ENCODE measurements at regions not wholly inside any gene's neighbourhood (a gene's known extent, or its start where the extent isn't known, plus 50 kb on each side); places are given as distances from the start of the nearest gene placed in this dataset.
"Not testable (repeated sequence)": the region's sequence is repeated elsewhere in the genome, so short reads cannot be mapped to it uniquely, and the experiment has no call there.

- DNase-seq: no peak
Measured at GRCh38 chrX:28408017-28408723, 179.1 kb upstream of the IL1RAPL1 start.

DNA sequence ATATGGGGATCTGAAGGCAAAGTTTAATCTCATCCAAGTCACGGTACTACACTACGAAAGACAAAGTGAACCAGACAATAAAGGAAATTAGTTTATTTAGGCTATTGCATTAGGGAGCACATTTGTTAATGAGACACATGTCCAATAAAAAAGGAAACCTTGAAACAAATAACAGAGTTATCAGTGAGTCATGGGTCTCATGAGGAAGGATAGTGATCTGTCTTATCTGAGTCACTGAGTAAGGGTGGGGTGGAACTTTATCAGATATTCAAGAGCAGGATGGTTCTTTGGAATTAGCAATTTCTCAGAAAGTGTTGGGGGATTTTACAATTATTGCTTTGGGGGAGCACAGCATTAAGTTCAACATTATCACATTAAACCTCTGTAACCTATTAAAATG lies 188.9 kb upstream of the IL1RAPL1 start:
- no peak for DNase-seq

GRCh38 chrX:28391528-28391927 lies 195.7 kb upstream of the IL1RAPL1 start:
- DNase-seq: no peak

DNA sequence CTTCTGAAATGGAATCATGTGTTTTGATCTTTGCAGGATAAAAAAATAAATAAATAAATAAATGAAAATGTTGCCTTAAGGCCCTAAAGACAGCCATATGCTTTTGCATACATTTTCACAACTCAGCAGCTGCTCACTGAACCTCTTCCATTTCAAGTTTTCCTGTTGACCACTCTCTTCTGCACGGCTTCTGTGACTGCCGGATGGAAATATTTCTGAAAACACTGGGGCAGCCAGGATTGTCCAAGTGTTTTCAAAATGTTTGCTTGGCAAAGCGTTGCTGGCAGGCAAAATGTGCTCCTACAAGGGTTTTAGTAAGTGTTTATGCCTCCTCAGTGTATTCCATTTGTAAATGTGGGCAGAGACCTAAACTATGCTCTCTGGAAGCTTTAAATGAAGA lies 208.1 kb upstream of the IL1RAPL1 start:
- DNase-seq: no peak

GRCh38 chrX:28367649-28368048 lies 219.6 kb upstream of the IL1RAPL1 start:
- not testable (repeated sequence) for DNase-seq

GRCh38 chrX:28351801-28352200 lies 235.4 kb upstream of the IL1RAPL1 start:
- DNase-seq: no peak

- DNase-seq: no peak
Measured at GRCh38 chrX:28349888-28350287, 237.4 kb upstream of the IL1RAPL1 start.

DNA sequence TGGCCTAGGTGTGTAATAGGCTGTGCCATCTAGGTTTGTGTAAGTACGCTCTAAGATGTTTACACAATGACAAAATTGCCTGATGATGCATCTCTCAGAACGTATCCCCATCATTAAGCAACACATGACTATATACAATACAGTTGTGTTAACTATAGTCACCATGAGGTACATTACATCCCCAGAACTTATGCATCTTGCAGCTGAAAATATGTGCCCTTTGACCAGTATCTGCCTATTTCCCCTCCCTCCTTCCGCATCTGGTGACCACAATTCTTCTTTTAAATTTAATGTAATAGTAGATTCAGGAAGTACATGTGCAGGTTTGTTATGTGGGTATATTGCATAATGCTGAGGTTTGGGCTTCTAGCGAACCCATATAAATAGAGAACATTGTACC lies 239.8 kb upstream of the IL1RAPL1 start:
- DNase-seq: peak; percentile 43 to 61

GRCh38 chrX:28329156-28329555 lies 258.1 kb upstream of the IL1RAPL1 start:
- DNase-seq: no peak

DNA sequence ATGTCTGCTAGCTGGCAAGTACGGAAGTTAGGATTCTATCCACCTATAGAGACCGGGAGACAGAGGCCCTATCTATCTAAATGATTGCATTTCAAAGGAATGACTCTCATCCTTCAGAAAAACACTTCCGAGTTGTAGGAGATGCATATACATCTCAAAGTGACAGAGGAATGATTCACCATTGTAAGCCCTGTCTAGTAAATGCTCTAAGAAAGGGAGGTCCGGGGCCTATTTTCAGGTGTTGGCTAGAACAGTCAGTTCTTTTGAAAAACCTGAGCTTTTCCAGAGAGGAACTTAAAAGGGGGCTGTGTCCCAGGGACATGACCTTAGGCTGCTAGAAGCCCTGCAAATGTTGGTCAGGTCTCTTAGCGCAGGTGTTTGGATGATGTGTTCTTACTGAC lies 262.9 kb upstream of the IL1RAPL1 start:
- DNase-seq: no peak

DNA sequence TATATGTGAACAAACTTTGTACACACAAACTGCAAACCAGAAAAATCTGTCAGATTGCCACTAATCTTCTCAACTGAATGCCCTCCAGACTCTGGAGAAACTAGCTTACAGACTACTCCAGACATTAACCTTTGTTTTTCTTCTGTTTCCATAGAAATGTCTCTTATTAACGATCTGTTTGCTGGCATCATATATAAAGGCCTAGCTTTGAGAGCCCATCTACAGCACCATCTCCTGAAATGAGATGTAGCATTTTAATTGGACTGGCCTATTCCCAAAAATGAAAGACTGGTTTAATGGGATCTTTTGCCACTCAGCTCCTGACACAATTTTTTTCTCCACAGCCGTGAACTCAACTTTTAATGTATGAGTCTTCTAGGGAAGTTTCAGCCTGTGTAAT lies 266.0 kb upstream of the IL1RAPL1 start:
- no peak for DNase-seq

- no peak for DNase-seq
Measured at GRCh38 chrX:28312965-28313364, 274.3 kb upstream of the IL1RAPL1 start.

GRCh38 chrX:28312259-28312658 lies 275.0 kb upstream of the IL1RAPL1 start:
- no peak for DNase-seq

- DNase-seq: no peak
Measured at GRCh38 chrX:28311466-28311865, 275.8 kb upstream of the IL1RAPL1 start.

DNA sequence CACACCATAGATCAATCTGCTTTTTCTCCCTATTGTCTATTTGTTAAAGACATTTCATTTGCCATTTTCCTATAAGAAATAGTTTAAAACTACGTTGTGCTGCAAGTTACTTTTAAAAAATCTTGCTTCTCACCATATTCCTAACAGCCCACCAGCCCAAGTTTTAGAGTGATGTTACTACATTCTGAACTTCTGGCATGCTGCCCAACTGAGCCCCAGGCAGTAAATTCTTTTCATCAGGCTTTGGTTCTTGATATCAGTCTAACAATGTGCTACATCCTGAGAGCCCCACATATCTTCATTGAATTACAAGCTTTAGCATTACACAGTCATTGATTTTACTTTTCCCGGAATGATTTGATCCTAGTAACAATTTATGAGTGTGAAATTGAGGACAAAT lies 283.8 kb upstream of the IL1RAPL1 start:
- no peak for DNase-seq

GRCh38 chrX:28278726-28279125 lies 297.5 kb upstream of the DCAF8L1 start:
- DNase-seq: no peak

DNA sequence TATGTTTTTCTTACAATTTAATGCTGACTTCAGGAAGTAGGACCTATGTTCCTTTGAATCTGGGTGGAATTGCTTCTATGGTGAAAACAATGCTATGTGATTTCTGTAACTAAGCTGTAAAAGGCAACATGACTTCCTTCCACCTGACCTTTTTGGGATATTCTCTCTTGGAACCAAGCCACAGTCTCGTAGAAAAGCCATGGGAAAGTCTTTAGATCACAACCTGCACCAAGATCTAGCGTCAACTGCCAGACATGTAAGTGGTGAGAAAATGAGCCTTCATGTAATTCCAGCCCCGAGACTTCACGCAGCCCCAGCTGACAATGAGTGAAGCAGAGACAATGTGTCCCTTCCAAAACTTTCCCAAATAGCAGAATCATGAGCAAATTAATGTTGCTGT lies 297.0 kb upstream of the DCAF8L1 start:
- no peak for DNase-seq

- no peak for DNase-seq
Measured at GRCh38 chrX:28273736-28274135, 292.5 kb upstream of the DCAF8L1 start.

DNA sequence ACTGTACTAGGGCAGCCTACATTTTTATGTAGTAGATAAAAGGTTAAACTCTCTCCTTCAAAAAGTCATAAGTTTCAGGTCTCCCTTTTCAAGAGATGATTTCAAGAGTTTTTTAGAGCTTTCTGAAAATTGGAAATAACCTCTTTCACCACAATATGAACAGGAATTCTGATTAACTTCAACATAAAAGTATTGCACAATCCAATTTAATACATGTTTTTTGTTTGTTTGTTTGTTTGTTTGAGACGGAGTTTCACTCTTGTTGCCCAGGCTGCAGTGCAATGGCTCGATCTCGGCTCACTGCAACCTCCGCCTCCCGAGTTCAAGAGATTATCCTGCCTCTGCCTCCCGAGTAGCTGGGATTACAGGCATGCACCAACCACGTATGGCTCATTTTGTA lies 265.4 kb upstream of the DCAF8L1 start:
- DNase-seq: no peak

- no peak for DNase-seq
Measured at GRCh38 chrX:28229217-28229616, 248.0 kb upstream of the DCAF8L1 start.

DNA sequence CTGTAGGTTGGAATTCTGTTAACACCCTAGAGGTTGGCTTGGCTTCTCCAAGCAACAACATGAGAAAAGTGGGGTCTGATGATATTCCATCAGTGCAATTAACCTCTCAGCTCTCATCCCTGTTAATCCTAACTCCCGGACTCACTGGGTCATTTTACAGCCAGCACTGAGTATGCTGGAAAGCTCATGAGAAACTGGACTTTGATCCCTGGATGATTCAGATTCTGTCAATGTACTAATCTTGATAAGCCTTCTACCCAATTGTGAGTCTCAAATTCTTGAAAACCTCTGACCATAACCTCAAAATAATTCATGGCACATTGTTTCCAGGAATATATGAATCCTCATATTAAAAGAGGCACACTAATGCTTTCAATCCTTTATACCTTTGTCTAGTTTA lies 244.3 kb upstream of the DCAF8L1 start:
- no peak for DNase-seq

- no peak for DNase-seq
Measured at GRCh38 chrX:28223991-28224390, 242.7 kb upstream of the DCAF8L1 start.

- DNase-seq: no peak
Measured at GRCh38 chrX:28223469-28223868, 242.2 kb upstream of the DCAF8L1 start.

- DNase-seq: no peak
Measured at GRCh38 chrX:28205905-28206304, 224.7 kb upstream of the DCAF8L1 start.

- no peak for DNase-seq
Measured at GRCh38 chrX:28205126-28205525, 223.9 kb upstream of the DCAF8L1 start.

GRCh38 chrX:28189011-28189410 lies 207.8 kb upstream of the DCAF8L1 start:
- no peak for DNase-seq
